ENCODE measurements at regions not wholly inside any gene's neighbourhood (a gene's known extent, or its start where the extent isn't known, plus 50 kb on each side); places are given as distances from the start of the nearest gene placed in this dataset.

DNA sequence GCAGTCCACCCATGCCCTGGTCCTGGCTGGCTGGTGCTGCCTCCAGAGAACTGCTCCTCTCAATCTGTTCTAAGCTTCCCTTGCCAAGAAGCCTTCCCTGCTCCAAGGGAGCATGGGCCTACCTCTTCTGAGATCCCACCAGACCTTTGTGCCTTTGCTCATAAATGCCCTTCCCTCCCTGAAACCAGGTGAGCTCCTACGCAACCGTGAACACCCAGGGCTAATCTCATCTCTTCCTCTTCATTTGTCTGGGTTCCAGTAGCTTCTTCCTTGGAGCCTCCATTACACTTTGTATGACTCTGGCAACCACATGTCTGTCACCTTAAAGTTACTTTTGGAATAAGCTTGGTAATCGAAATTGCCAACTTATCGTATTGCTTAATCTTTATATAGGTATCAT is 270.6 kb downstream of the PBX3 start:
- CTCF ChIA-PET: interaction anchor here (0.9 kb wide), 2 partner anchors 10 to 29 kb away, joined by 3 read pairs; no protein-coding TSS in a partner anchor
- Mint-ChIP-seq H3K4me1 (no peaks in the 10 kb centered on the region), H3K27me3 (no peaks in the 10 kb centered on the region), H3K9me3 (no peaks in the 10 kb centered on the region), H3K4me3 (no peak overlapping the region), H3K36me3 (ENCODE audit: low read depth) (no peaks in the 10 kb centered on the region), H3K27ac (no peak overlapping the region)
- no peak for DNase-seq
- POLR2A ChIA-PET: no interaction called here

- Mint-ChIP-seq H3K27ac (no peak overlapping the region), H3K4me3 (no peak overlapping the region), H3K36me3 (ENCODE audit: low read depth) (no peaks in the 10 kb centered on the region), H3K9me3 (peaks cover 6% of the 10 kb centered on the region), H3K4me1 (no peaks in the 10 kb centered on the region), H3K27me3 (no peaks in the 10 kb centered on the region)
- ChIA-PET CTCF (no interaction called here), POLR2A (interaction anchor here (0.7 kb wide), 1 partner anchor 594 kb away, joined by 5 read pairs; no protein-coding TSS in a partner anchor)
- DNase-seq: no peak
These were observed 273.7 kb downstream of the PBX3 start for GRCh38 chr9:126020836-126021235.

- no peaks in the 10 kb centered on the region for H3K36me3 Mint-ChIP-seq (ENCODE audit: low read depth)
- ChIA-PET CTCF (no interaction called here), POLR2A (no interaction called here)
- no peak overlapping the region for H3K4me3 Mint-ChIP-seq
- DNase-seq: no peak
- H3K27ac Mint-ChIP-seq: no peak overlapping the region
- no peaks in the 10 kb centered on the region for H3K27me3 Mint-ChIP-seq
- H3K4me1 Mint-ChIP-seq: no peaks in the 10 kb centered on the region
- H3K9me3 Mint-ChIP-seq: peaks cover 6% of the 10 kb centered on the region
These were observed 276.8 kb downstream of the PBX3 start for GRCh38 chr9:126023962-126024361.

DNA sequence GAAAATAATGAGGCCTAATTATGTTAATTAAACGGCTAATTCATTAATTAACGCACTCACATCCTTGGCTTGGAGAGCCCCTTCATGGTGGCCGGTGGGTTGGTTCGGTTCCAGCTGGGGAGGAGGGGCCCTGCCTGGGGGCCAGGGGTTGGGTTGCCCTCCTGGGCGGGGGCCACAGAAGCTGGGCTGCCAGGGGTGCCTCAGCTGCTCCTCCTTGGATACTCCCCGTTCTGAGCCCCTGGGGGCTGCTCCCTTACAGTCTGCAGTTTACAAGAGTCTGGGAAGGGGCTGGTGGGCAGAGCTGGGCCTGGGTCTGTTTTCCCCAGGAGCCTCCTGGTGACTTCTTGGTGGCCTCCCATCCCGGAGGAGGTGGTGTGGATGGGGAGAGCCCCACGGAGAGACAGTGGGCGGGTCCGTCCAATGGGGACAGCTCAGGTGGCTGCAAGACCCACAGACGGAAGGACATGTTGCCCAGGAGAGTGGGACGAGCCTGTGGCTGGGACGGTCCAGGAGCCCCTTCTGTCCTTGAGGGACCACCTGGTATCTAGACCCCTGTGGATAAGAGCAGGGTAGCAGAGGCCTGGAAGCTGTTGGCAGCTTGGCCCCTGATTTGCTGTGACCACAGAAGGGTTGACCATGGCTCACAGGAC is 277.5 kb downstream of the PBX3 start:
- Mint-ChIP-seq H3K9me3 (peaks cover 6% of the 10 kb centered on the region), H3K36me3 (ENCODE audit: low read depth) (no peaks in the 10 kb centered on the region)

DNA sequence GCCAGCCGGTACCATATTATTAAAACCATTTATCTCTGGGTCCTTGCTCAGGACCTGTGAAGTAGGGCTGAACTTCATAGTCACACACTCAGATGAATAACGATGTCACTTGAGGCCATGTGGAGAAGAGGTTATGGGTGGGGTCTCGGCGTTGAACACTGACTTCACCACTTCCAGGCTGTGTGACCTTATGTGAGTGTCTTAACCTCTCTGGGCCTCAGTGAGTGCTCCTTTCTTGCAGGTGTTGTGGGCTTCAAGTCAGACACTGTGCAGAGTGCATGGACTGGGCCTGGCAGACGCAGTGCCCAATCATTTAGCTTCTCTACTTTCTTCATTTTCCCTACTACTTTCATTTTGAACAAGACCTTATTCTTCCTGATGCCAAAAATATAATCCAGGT is 278.8 kb downstream of the PBX3 start:
- ChIA-PET POLR2A (no interaction called here), CTCF (no interaction called here)
- H3K4me1 Mint-ChIP-seq: no peaks in the 10 kb centered on the region
- no peak for DNase-seq
- no peaks in the 10 kb centered on the region for H3K27me3 Mint-ChIP-seq
- H3K27ac Mint-ChIP-seq: no peak overlapping the region
- H3K4me3 Mint-ChIP-seq: no peak overlapping the region
- no peaks in the 10 kb centered on the region for H3K36me3 Mint-ChIP-seq (ENCODE audit: low read depth)
- H3K9me3 Mint-ChIP-seq: peaks cover 6% of the 10 kb centered on the region

More for the DNA sequence above, 277.5 kb downstream of the PBX3 start:
- H3K4me1 Mint-ChIP-seq: no peaks in the 10 kb centered on the region
- H3K27ac Mint-ChIP-seq: no peak overlapping the region
- H3K4me3 Mint-ChIP-seq: no peak overlapping the region
- POLR2A ChIA-PET: no interaction called here
- no peaks in the 10 kb centered on the region for H3K27me3 Mint-ChIP-seq
- CTCF ChIA-PET: no interaction called here
- no peak for DNase-seq

- DNase-seq: no peak
- no peak overlapping the region for H3K4me3 Mint-ChIP-seq
- CTCF ChIA-PET: interaction anchor here (0.6 to 0.8 kb wide), 2 partner anchors 10 to 342 kb away, joined by 3 read pairs; no protein-coding TSS in a partner anchor
- POLR2A ChIA-PET: no interaction called here
- H3K27ac Mint-ChIP-seq: no peak overlapping the region
- H3K4me1 Mint-ChIP-seq: no peaks in the 10 kb centered on the region
- peaks cover 6% of the 10 kb centered on the region for H3K9me3 Mint-ChIP-seq
- no peaks in the 10 kb centered on the region for H3K36me3 Mint-ChIP-seq (ENCODE audit: low read depth)
- peaks cover 2% of the 10 kb centered on the region for H3K27me3 Mint-ChIP-seq
These were observed 280.4 kb downstream of the PBX3 start for GRCh38 chr9:126027566-126027965.

DNA sequence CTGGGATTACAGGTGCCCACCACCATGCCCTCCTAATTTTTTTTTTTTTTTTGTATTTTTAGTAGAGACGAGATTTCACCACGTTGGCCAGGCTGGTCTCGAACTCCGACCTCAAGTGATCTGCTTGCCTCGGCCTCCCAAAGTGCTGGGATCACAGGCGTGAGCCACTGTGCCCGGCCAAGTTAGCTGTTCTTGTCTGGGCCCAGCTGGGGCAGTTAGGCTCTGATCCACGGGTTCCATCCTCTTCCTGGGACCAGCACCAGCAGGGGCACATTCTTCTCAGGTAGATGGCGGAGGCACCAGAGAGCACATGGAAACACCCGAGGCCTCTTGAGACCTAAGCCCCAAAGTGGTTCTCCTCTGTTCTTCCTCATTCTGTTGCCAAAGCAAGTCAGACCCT is 281.6 kb downstream of the PBX3 start:
- H3K27ac Mint-ChIP-seq: no peak overlapping the region
- DNase-seq: no peak
- no peaks in the 10 kb centered on the region for H3K4me1 Mint-ChIP-seq
- ChIA-PET POLR2A (no interaction called here), CTCF (interaction anchor here (1.0 kb wide), 1 partner anchor 28 kb away, joined by 4 read pairs; no protein-coding TSS in a partner anchor)
- H3K36me3 Mint-ChIP-seq (ENCODE audit: low read depth): no peaks in the 10 kb centered on the region
- peaks cover 2% of the 10 kb centered on the region for H3K27me3 Mint-ChIP-seq
- H3K4me3 Mint-ChIP-seq: no peak overlapping the region
- peaks cover 5% of the 10 kb centered on the region for H3K9me3 Mint-ChIP-seq

GRCh38 chr9:126030716-126031115 is 283.5 kb downstream of the PBX3 start:
- Mint-ChIP-seq H3K4me1 (no peaks in the 10 kb centered on the region), H3K9me3 (no peaks in the 10 kb centered on the region), H3K36me3 (ENCODE audit: low read depth) (no peaks in the 10 kb centered on the region), H3K27me3 (peaks cover 5% of the 10 kb centered on the region), H3K27ac (no peak overlapping the region), H3K4me3 (no peak overlapping the region)
- ChIA-PET CTCF (no interaction called here), POLR2A (no interaction called here)
- no peak for DNase-seq

- no peak overlapping the region for H3K4me3 Mint-ChIP-seq
- no peak for DNase-seq
- H3K4me1 Mint-ChIP-seq: no peaks in the 10 kb centered on the region
- CTCF ChIA-PET: no interaction called here
- peaks cover 8% of the 10 kb centered on the region for H3K27me3 Mint-ChIP-seq
- no peaks in the 10 kb centered on the region for H3K9me3 Mint-ChIP-seq
- H3K27ac Mint-ChIP-seq: no peak overlapping the region
- POLR2A ChIA-PET: no interaction called here
- no peaks in the 10 kb centered on the region for H3K36me3 Mint-ChIP-seq (ENCODE audit: low read depth)
These were observed 283.9 kb downstream of the PBX3 start for GRCh38 chr9:126031116-126031515.

DNA sequence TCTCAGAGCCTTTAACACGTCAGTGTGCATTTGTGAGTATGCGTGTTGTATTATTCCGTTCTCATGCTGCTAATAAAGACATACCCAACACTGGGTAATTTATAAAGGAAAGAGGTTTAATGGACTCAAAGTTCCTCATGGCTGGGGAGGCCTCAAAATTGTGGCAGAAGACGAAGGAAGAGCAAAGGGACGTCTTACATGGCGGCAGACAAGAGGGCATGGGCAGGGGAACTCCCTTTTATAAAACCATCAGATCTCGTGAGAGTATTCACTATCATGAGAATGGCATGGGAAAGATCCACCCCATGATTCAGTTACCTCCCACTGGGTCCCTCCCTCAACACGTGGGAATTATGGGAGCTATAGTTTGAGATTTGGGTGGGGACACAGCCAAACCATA is 285.0 kb downstream of the PBX3 start:
- H3K4me1 Mint-ChIP-seq: no peaks in the 10 kb centered on the region
- ChIA-PET POLR2A (no interaction called here), CTCF (no interaction called here)
- no peak overlapping the region for H3K27ac Mint-ChIP-seq
- peaks cover 16% of the 10 kb centered on the region for H3K27me3 Mint-ChIP-seq
- H3K4me3 Mint-ChIP-seq: no peak overlapping the region
- DNase-seq: no peak
- no peaks in the 10 kb centered on the region for H3K9me3 Mint-ChIP-seq
- no peaks in the 10 kb centered on the region for H3K36me3 Mint-ChIP-seq (ENCODE audit: low read depth)

DNA sequence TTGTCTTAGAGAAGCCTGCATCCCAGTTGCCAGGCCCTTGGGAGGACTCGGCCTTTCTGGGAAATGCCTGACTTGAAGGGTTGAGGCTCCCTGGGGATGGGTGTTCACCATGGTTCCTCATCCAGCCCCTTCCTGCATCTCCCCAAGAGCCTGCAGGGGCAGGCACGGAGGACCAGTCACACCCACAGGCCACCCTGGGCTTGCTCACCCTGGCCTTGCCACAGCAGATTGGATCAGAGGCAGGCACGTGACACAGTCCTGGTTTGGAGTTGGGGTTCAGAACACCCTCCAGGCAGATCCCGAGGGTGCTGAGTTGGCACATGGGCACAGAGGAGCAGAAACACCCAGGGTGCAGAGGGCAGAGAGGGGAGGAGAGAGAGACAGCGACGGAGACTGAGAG is 286.1 kb downstream of the PBX3 start:
- CTCF ChIA-PET: no interaction called here
- H3K4me3 Mint-ChIP-seq: no peak overlapping the region

GRCh38 chr9:126033956-126034355 is 286.8 kb downstream of the PBX3 start:
- H3K27ac Mint-ChIP-seq: no peak overlapping the region
- ChIA-PET CTCF (no interaction called here), POLR2A (no interaction called here)
- no peak for DNase-seq
- H3K36me3 Mint-ChIP-seq (ENCODE audit: low read depth): no peaks in the 10 kb centered on the region
- H3K4me3 Mint-ChIP-seq: no peak overlapping the region
- no peaks in the 10 kb centered on the region for H3K9me3 Mint-ChIP-seq
- H3K27me3 Mint-ChIP-seq: peaks cover 18% of the 10 kb centered on the region
- no peaks in the 10 kb centered on the region for H3K4me1 Mint-ChIP-seq

More for the DNA sequence above, 286.1 kb downstream of the PBX3 start:
- H3K27me3 Mint-ChIP-seq: peaks cover 18% of the 10 kb centered on the region
- POLR2A ChIA-PET: no interaction called here
- no peaks in the 10 kb centered on the region for H3K36me3 Mint-ChIP-seq (ENCODE audit: low read depth)
- H3K4me1 Mint-ChIP-seq: no peaks in the 10 kb centered on the region
- no peak for DNase-seq
- no peak overlapping the region for H3K27ac Mint-ChIP-seq
- no peaks in the 10 kb centered on the region for H3K9me3 Mint-ChIP-seq

DNA sequence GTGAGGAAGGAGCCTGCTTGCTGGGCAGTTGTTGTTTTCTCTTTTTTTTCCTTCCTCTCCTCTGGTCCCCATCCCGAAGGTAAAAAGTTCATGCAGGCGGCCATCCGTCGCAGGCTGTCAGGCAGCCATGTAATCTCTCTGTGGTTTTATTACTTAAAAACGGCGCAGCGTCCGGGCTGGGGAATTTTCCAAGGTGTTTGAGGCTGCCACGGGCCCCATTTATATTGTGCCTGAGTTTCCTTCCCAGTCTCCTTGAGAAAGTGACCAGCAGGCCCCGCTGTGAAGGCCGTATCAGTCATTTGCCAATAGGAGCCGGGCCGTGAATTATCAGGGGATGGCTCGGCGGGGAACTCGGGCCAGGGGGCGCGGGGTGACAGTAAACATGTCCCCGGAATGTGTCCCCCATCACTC is 289.7 kb downstream of the PBX3 start:
- CTCF ChIA-PET: no interaction called here
- H3K4me3 Mint-ChIP-seq: no peak overlapping the region
- no peaks in the 10 kb centered on the region for H3K4me1 Mint-ChIP-seq
- H3K36me3 Mint-ChIP-seq (ENCODE audit: low read depth): no peaks in the 10 kb centered on the region
- H3K27me3 Mint-ChIP-seq: peaks cover 22% of the 10 kb centered on the region
- POLR2A ChIA-PET: no interaction called here
- H3K9me3 Mint-ChIP-seq: no peaks in the 10 kb centered on the region
- no peak for DNase-seq
- H3K27ac Mint-ChIP-seq: no peak overlapping the region

GRCh38 chr9:126038790-126039189 is 287.8 kb upstream of the MVB12B start:
- Mint-ChIP-seq H3K27ac (no peak overlapping the region), H3K9me3 (peaks cover under 1% of the 10 kb centered on the region), H3K27me3 (peaks cover 34% of the 10 kb centered on the region), H3K36me3 (ENCODE audit: low read depth) (no peaks in the 10 kb centered on the region), H3K4me1 (no peaks in the 10 kb centered on the region), H3K4me3 (no peak overlapping the region)
- DNase-seq: no peak
- CTCF ChIA-PET: interaction anchor here (1.0 kb wide), 1 partner anchor 19 kb away, joined by 4 read pairs; no protein-coding TSS in a partner anchor
- POLR2A ChIA-PET: no interaction called here
